D721Med (cell line): ENCODE measurements at regions not wholly inside any gene's neighbourhood (a gene's known extent, or its start where the extent isn't known, plus 50 kb on each side); places are given as distances from the start of the nearest gene placed in this dataset.

Experiments
- DNase-seq: peaks from one replicate; pipeline ENCODE4 v3.0.0; 2011; ENCODE audit warnings: low spot score; ENCODE audit not compliant: insufficient read length
- FAIRE-seq: peaks from 2 replicates; lab custom pipeline; 2011; peaks lifted over from hg19 to GRCh38; lab: Jason Lieb, UNC
- CTCF ChIP-seq: IDR thresholded peaks from 2 replicates; pipeline ENCODE4 v1.5.1; 2012; ENCODE audit warnings: mild to moderate bottlenecking, control low read depth; ENCODE audit not compliant: insufficient read depth; ENCODE audit errors: missing control alignments

- FAIRE-seq: peak; percentile 6
- TF ChIP-seq CTCF: no peak
- DNase-seq: no peak
These were observed 193.8 kb downstream of the LYPLAL1 start for GRCh38 chr1:219367496-219367895.

- DNase-seq (no peak), FAIRE-seq (no peak)
- TF ChIP-seq CTCF: no peak
These were observed 191.8 kb downstream of the LYPLAL1 start for GRCh38 chr1:219365451-219365850.

- FAIRE-seq (no peak), DNase-seq (no peak)
- no peak for TF ChIP-seq CTCF
These were observed 189.0 kb downstream of the LYPLAL1 start for GRCh38 chr1:219362702-219363101.

GRCh38 chr1:219359126-219359525 lies 185.4 kb downstream of the LYPLAL1 start:
- no peak for DNase-seq
- no peak for FAIRE-seq
- TF ChIP-seq CTCF: no peak

- TF ChIP-seq CTCF: no peak
- FAIRE-seq (no peak), DNase-seq (no peak)
These were observed 184.4 kb downstream of the LYPLAL1 start for GRCh38 chr1:219358080-219358479.

GRCh38 chr1:219354962-219355361 lies 181.3 kb downstream of the LYPLAL1 start:
- no peak for TF ChIP-seq CTCF
- no peak for DNase-seq
- FAIRE-seq: peak; percentile 11

GRCh38 chr1:219352961-219353651 lies 179.4 kb downstream of the LYPLAL1 start:
- FAIRE-seq: no peak

More at GRCh38 chr1:219352961-219353651, 179.4 kb downstream of the LYPLAL1 start:
- DNase-seq: no peak
- TF ChIP-seq CTCF: no peak
